ENCODE measurements at regions not wholly inside any gene's neighbourhood (a gene's known extent, or its start where the extent isn't known, plus 50 kb on each side); places are given as distances from the start of the nearest gene placed in this dataset.
A peak's percentile ranks its signal among the peaks of the same experiment; 100 is the strongest.
"Not testable (repeated sequence)": the region's sequence is repeated elsewhere in the genome, so short reads cannot be mapped to it uniquely, and the experiment has no call there.

DNA sequence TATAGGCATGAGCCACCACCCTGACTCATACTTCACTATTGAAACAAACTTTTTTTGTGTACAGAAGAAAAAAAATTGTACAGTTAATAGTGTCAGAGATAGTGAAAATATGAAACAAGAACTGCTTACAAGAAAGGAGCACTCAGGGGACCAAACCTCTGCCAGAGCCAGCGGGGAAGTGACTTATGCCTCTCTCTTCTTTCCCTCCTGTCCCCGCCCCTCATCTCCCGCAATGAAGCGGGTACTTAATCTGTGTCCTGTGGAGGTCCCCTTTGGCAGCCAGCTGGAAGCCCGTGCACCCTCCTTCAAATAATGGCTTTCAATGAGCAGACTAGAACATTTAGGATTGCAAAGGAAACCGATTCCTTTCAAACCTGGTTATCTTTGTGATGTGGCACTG, 51.5 kb downstream of the PPIAL4A start:
- not testable (repeated sequence) for H3K36me3 ChIP-seq (ENCODE audit: control insufficient read depth in 1 of 2, insufficient read depth in 2 of 2, low read length in 2 of 2); H3K4me3 ChIP-seq (ENCODE audit: low read depth in 1 of 2, low read length in 2 of 2); H3K27me3 ChIP-seq (ENCODE audit: control insufficient read depth in 1 of 2, insufficient read depth in 2 of 2, low read length in 2 of 2); H3K27ac ChIP-seq (ENCODE audit: low read depth, low read length); H3K9ac ChIP-seq (ENCODE audit: low read depth in 1 of 2, low read length in 2 of 2); H3K4me1 ChIP-seq (ENCODE audit: control insufficient read depth in 1 of 2, insufficient read depth in 2 of 2, low read length in 2 of 2); H3K9me3 ChIP-seq (ENCODE audit: control insufficient read depth in 1 of 2, low read length in 2 of 2)

- not testable (repeated sequence) for H3K27me3 ChIP-seq (ENCODE audit: control insufficient read depth in 1 of 2, insufficient read depth in 2 of 2, low read length in 2 of 2); H3K4me1 ChIP-seq (ENCODE audit: control insufficient read depth in 1 of 2, insufficient read depth in 2 of 2, low read length in 2 of 2); H3K9me3 ChIP-seq (ENCODE audit: control insufficient read depth in 1 of 2, low read length in 2 of 2); H3K27ac ChIP-seq (ENCODE audit: low read depth, low read length); H3K36me3 ChIP-seq (ENCODE audit: control insufficient read depth in 1 of 2, insufficient read depth in 2 of 2, low read length in 2 of 2)
- peak overlapping the region; percentile 56 to 72 for H3K4me3 ChIP-seq (ENCODE audit: low read depth in 1 of 2, low read length in 2 of 2)
- H3K9ac ChIP-seq (ENCODE audit: low read depth in 1 of 2, low read length in 2 of 2) = peak overlapping the region; percentile 25 to 59
Measured at GRCh38 chr1:120941836-120942217, 52.3 kb downstream of the PPIAL4A start.

DNA sequence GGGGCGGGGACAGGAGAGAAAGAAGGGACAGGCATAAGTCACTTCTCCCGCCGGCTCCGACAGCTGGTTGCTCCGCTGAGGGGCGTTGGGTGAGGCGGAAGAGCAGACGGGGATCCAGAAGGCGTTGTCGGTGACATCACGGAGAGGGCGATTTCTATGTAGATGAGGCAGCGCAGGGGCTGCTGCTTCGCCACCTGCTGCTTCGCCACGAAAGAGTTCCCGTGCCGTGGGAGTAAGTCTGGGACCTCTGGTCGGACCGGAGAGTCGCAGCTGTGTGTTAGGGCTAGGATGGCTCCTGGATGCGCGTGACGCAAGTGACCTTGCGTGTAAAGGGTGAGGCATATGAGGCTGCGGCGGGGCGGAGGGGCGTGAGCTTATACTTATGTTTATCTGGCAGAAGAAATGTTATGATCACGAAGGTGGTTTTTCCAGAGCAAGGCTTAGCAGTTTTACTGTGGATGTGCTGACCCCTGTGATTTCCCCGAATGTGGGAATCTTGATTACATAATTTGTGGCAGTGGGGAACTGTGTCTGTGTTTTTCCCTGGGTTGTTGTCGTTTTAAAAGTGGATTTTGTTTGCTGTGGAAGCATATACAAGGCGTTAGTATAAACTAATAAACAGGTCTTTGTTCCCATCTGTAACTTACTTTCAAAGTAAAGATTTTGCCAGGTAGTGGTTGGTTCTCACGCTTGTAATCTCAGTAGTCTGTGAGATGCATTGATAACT, 52.8 kb downstream of the PPIAL4A start:
- H3K9ac ChIP-seq (ENCODE audit: low read depth in 1 of 2, low read length in 2 of 2) = peak overlapping the region; percentile 59 to 79
- not testable (repeated sequence) for H3K27me3 ChIP-seq (ENCODE audit: control insufficient read depth in 1 of 2, insufficient read depth in 2 of 2, low read length in 2 of 2); H3K36me3 ChIP-seq (ENCODE audit: control insufficient read depth in 1 of 2, insufficient read depth in 2 of 2, low read length in 2 of 2); H3K4me1 ChIP-seq (ENCODE audit: control insufficient read depth in 1 of 2, insufficient read depth in 2 of 2, low read length in 2 of 2); H3K9me3 ChIP-seq (ENCODE audit: control insufficient read depth in 1 of 2, low read length in 2 of 2)
- peak overlapping the region; percentile 56 to 72 for H3K4me3 ChIP-seq (ENCODE audit: low read depth in 1 of 2, low read length in 2 of 2)
- H3K27ac ChIP-seq (ENCODE audit: low read depth, low read length) = peak overlapping the region; percentile 70

DNA sequence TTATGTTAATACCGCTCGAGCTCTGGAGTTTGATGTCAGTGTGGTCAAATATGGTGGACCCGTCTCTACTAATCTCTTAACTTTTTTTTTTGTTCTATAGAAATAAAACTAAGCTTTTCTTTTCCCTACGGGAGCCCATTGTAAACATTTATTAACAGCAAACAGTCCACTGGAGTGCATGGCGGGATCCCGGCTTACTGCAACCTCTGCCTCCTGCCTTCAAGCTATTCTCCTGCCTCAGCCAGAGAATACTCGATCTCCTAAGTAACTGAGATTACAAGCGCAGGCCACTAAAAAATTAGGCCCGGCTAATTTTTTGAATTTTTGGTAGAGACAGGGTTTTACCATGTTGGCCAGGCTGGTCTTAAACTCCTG, 53.4 kb downstream of the PPIAL4A start:
- H3K4me1 ChIP-seq (ENCODE audit: control insufficient read depth in 1 of 2, insufficient read depth in 2 of 2, low read length in 2 of 2); H3K9me3 ChIP-seq (ENCODE audit: control insufficient read depth in 1 of 2, low read length in 2 of 2); H3K36me3 ChIP-seq (ENCODE audit: control insufficient read depth in 1 of 2, insufficient read depth in 2 of 2, low read length in 2 of 2); H3K4me3 ChIP-seq (ENCODE audit: low read depth in 1 of 2, low read length in 2 of 2); H3K27me3 ChIP-seq (ENCODE audit: control insufficient read depth in 1 of 2, insufficient read depth in 2 of 2, low read length in 2 of 2); H3K9ac ChIP-seq (ENCODE audit: low read depth in 1 of 2, low read length in 2 of 2); H3K27ac ChIP-seq (ENCODE audit: low read depth, low read length): not testable (repeated sequence)

- H3K27ac ChIP-seq (ENCODE audit: low read depth, low read length); H3K4me1 ChIP-seq (ENCODE audit: control insufficient read depth in 1 of 2, insufficient read depth in 2 of 2, low read length in 2 of 2); H3K9ac ChIP-seq (ENCODE audit: low read depth in 1 of 2, low read length in 2 of 2); H3K9me3 ChIP-seq (ENCODE audit: control insufficient read depth in 1 of 2, low read length in 2 of 2); H3K36me3 ChIP-seq (ENCODE audit: control insufficient read depth in 1 of 2, insufficient read depth in 2 of 2, low read length in 2 of 2); H3K27me3 ChIP-seq (ENCODE audit: control insufficient read depth in 1 of 2, insufficient read depth in 2 of 2, low read length in 2 of 2); H3K4me3 ChIP-seq (ENCODE audit: low read depth in 1 of 2, low read length in 2 of 2): not testable (repeated sequence)
Measured at GRCh38 chr1:120944691-120945090, 55.1 kb downstream of the PPIAL4A start.

GRCh38 chr1:120945122-120945521, 55.6 kb downstream of the PPIAL4A start:
- not testable (repeated sequence) for H3K27me3 ChIP-seq (ENCODE audit: control insufficient read depth in 1 of 2, insufficient read depth in 2 of 2, low read length in 2 of 2); H3K27ac ChIP-seq (ENCODE audit: low read depth, low read length); H3K4me3 ChIP-seq (ENCODE audit: low read depth in 1 of 2, low read length in 2 of 2); H3K4me1 ChIP-seq (ENCODE audit: control insufficient read depth in 1 of 2, insufficient read depth in 2 of 2, low read length in 2 of 2); H3K36me3 ChIP-seq (ENCODE audit: control insufficient read depth in 1 of 2, insufficient read depth in 2 of 2, low read length in 2 of 2); H3K9ac ChIP-seq (ENCODE audit: low read depth in 1 of 2, low read length in 2 of 2); H3K9me3 ChIP-seq (ENCODE audit: control insufficient read depth in 1 of 2, low read length in 2 of 2)

DNA sequence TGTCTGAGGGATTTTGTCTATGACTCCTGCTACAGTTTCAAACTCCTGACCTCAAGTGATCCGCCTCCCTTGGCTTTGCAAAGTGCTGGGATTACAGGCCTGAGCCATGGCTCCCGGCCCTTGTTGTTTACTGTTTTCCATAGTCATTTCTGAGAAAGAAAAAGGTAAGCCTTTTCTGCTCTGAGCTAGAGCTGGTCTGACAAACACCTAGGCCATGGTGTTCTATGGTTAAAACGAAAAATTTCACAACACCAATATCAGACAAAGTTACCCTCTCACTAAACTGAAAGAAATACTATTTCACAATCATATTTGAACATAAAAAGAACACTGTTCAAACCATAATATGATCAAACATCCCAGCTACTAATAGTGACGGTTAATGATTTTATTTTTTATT, 57.5 kb downstream of the PPIAL4A start:
- not testable (repeated sequence) for H3K4me3 ChIP-seq (ENCODE audit: low read depth in 1 of 2, low read length in 2 of 2); H3K9ac ChIP-seq (ENCODE audit: low read depth in 1 of 2, low read length in 2 of 2); H3K27me3 ChIP-seq (ENCODE audit: control insufficient read depth in 1 of 2, insufficient read depth in 2 of 2, low read length in 2 of 2); H3K36me3 ChIP-seq (ENCODE audit: control insufficient read depth in 1 of 2, insufficient read depth in 2 of 2, low read length in 2 of 2); H3K9me3 ChIP-seq (ENCODE audit: control insufficient read depth in 1 of 2, low read length in 2 of 2); H3K4me1 ChIP-seq (ENCODE audit: control insufficient read depth in 1 of 2, insufficient read depth in 2 of 2, low read length in 2 of 2); H3K27ac ChIP-seq (ENCODE audit: low read depth, low read length)

GRCh38 chr1:120949724-120950123, 60.2 kb downstream of the PPIAL4A start:
- not testable (repeated sequence) for H3K27me3 ChIP-seq (ENCODE audit: control insufficient read depth in 1 of 2, insufficient read depth in 2 of 2, low read length in 2 of 2); H3K9ac ChIP-seq (ENCODE audit: low read depth in 1 of 2, low read length in 2 of 2); H3K4me1 ChIP-seq (ENCODE audit: control insufficient read depth in 1 of 2, insufficient read depth in 2 of 2, low read length in 2 of 2)

DNA sequence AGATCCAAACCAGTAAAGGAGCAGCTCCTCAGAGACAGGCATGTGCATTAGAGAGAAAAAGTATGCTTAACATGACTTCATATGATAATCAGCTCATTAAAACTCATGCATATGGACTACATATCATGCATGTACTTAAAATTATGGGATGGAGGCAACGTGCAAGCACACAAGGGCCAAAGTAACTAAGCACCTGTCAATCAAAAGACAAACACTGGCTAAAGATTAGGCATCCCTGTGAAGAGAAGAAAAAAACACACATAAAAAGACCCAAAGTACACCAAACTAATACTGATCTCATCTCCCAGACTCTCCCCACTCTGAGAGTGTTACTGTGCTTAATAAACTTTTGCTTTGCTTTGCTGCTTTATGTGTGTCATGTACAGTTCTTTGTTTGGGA, 61.1 kb downstream of the PPIAL4A start:
- H3K9ac ChIP-seq (ENCODE audit: low read depth in 1 of 2, low read length in 2 of 2); H3K9me3 ChIP-seq (ENCODE audit: control insufficient read depth in 1 of 2, low read length in 2 of 2); H3K36me3 ChIP-seq (ENCODE audit: control insufficient read depth in 1 of 2, insufficient read depth in 2 of 2, low read length in 2 of 2); H3K27ac ChIP-seq (ENCODE audit: low read depth, low read length); H3K27me3 ChIP-seq (ENCODE audit: control insufficient read depth in 1 of 2, insufficient read depth in 2 of 2, low read length in 2 of 2); H3K4me1 ChIP-seq (ENCODE audit: control insufficient read depth in 1 of 2, insufficient read depth in 2 of 2, low read length in 2 of 2); H3K4me3 ChIP-seq (ENCODE audit: low read depth in 1 of 2, low read length in 2 of 2): not testable (repeated sequence)

More at GRCh38 chr1:120949724-120950123, 60.2 kb downstream of the PPIAL4A start:
- not testable (repeated sequence) for H3K4me3 ChIP-seq (ENCODE audit: low read depth in 1 of 2, low read length in 2 of 2); H3K9me3 ChIP-seq (ENCODE audit: control insufficient read depth in 1 of 2, low read length in 2 of 2); H3K27ac ChIP-seq (ENCODE audit: low read depth, low read length); H3K36me3 ChIP-seq (ENCODE audit: control insufficient read depth in 1 of 2, insufficient read depth in 2 of 2, low read length in 2 of 2)

- H3K4me3 ChIP-seq (ENCODE audit: low read depth in 1 of 2, low read length in 2 of 2); H3K27ac ChIP-seq (ENCODE audit: low read depth, low read length); H3K36me3 ChIP-seq (ENCODE audit: control insufficient read depth in 1 of 2, insufficient read depth in 2 of 2, low read length in 2 of 2); H3K27me3 ChIP-seq (ENCODE audit: control insufficient read depth in 1 of 2, insufficient read depth in 2 of 2, low read length in 2 of 2); H3K9ac ChIP-seq (ENCODE audit: low read depth in 1 of 2, low read length in 2 of 2); H3K9me3 ChIP-seq (ENCODE audit: control insufficient read depth in 1 of 2, low read length in 2 of 2); H3K4me1 ChIP-seq (ENCODE audit: control insufficient read depth in 1 of 2, insufficient read depth in 2 of 2, low read length in 2 of 2): not testable (repeated sequence)
Measured at GRCh38 chr1:120951100-120951499, 61.5 kb downstream of the PPIAL4A start.

All from duodenal mucosa (tissue), 2 donors.